Gastrocnemius medialis (tissue), 4 donors: ENCODE measurements at regions not wholly inside any gene's neighbourhood (a gene's known extent, or its start where the extent isn't known, plus 50 kb on each side); places are given as distances from the start of the nearest gene placed in this dataset.

ENCODE experiments used
- ATAC-seq, 2 donors: fragments of 150-250 bp; one replicate each; pipeline ENCODE4 v1.9.1; 2016
- DNase-seq, 2 donors: peaks; one replicate each; pipeline ENCODE4 v3.0.0-alpha.2; 2019
- H3K27ac ChIP-seq, 4 donors: fragments of 200-600 bp; sonication (generic); 1 replicate in 1 of 4; 2 replicates in 3 of 4; pipeline ENCODE4 v1.5.1; 2016 to 2018; ENCODE audit warnings: mild to moderate bottlenecking in 2 of 4, moderate library complexity in 1 of 4
- H3K27me3 ChIP-seq, 3 donors: fragments of 200-600 bp; sonication (generic) in 2 of 3; 1 replicate in 1 of 3; 2 replicates in 2 of 3; pipeline versions ENCODE4 v1.5.1 to v1.6.0; 2016 to 2019; ENCODE audit warnings: mild to moderate bottlenecking in 1 of 3, moderate library complexity in 1 of 3
- H3K36me3 ChIP-seq, 2 donors: fragments of 200-600 bp; sonication (generic) in 1 of 2; one replicate each; pipeline ENCODE4 v1.5.1; 2017 to 2018
- H3K4me1 ChIP-seq, 2 donors: fragments of 200-600 bp; sonication (generic) in 1 of 2; one replicate each; pipeline ENCODE4 v1.5.1; 2016 to 2017; ENCODE audit warnings: mild to moderate bottlenecking in 2 of 2
- H3K4me3 ChIP-seq, 4 donors: fragments of 200-600 bp; sonication (generic) in 3 of 4; 1 replicate in 1 of 4; 2 replicates in 3 of 4; pipeline ENCODE4 v1.5.1; 2016 to 2019; ENCODE audit warnings: mild to moderate bottlenecking in 2 of 4
- H3K9me3 ChIP-seq, 3 donors: fragments of 200-600 bp; sonication (generic) in 2 of 3; 1 replicate in 1 of 3; 2 replicates in 2 of 3; pipeline ENCODE4 v1.5.1; 2016 to 2019
- CTCF ChIP-seq, 5 experiments: fragments of 450-650 bp in 3 of 5; fragments of 200-600 bp in 2 of 5; sonication (generic) in 2 of 5; IDR thresholded peaks in 4 of 5; conservative IDR thresholded peaks in 1 of 5; 1 replicate in 4 of 5; 2 replicates in 1 of 5; pipeline ENCODE4 v1.5.1; 2016 to 2019; ENCODE audit warnings: antibody characterized with exemption in 5 of 5, mild to moderate bottlenecking in 3 of 5, moderate library complexity in 3 of 5
- POLR2A ChIP-seq, 2 donors: fragments of 450-650 bp; IDR thresholded peaks; one replicate each; pipeline ENCODE4 v1.6.1; 2017; ENCODE audit warnings: antibody characterized with exemption in 2 of 2, mild to moderate bottlenecking in 2 of 2, moderate library complexity in 2 of 2
- in situ Hi-C, 4 donors: fragments of 200-750 bp; cut with MboI; loops; one replicate each; pipeline versions ENCODE4 v1.15.0 to v1.8.0; 2017; ENCODE audit warnings: low sequenced_read_pairs in 4 of 4
- intact Hi-C: fragments of 100-400 bp; cut with DNase I; formaldehyde crosslinking; loops from one replicate; pipeline ENCODE4 v1.15.1; 2023; ENCODE audit warnings: low total_unique reads

GRCh38 chr22:48709453-48709852 is 1118.2 kb downstream of the BRD1 start:
- Histone ChIP-seq H3K27ac (no peak overlapping the region), H3K36me3 (no peaks in the 10 kb centered on the region), H3K27me3 (no peaks in the 10 kb centered on the region), H3K4me1 (no peaks in the 10 kb centered on the region), H3K4me3 (no peak overlapping the region), H3K9me3 (no peaks in the 10 kb centered on the region)
- in situ Hi-C loops (no loop called here), intact Hi-C loops (loop anchor here (5.0 kb wide), 1 partner anchor 152 kb away; no protein-coding TSS in a partner anchor)
- TF ChIP-seq CTCF (IDR thresholded peaks at IDR 0.05 in 4 of 5, conservative IDR thresholded peaks at IDR 0.05 in 1 of 5) (no peak), POLR2A (IDR thresholded peaks at IDR 0.05) (no peak)
- no peak for DNase-seq
- ATAC-seq, result no peak

GRCh38 chr22:48708558-48709245 is 1119.0 kb downstream of the BRD1 start:
- no peak for TF ChIP-seq CTCF (IDR thresholded peaks at IDR 0.05 in 4 of 5, conservative IDR thresholded peaks at IDR 0.05 in 1 of 5)
- TF ChIP-seq POLR2A (IDR thresholded peaks at IDR 0.05), result no peak
- DNase-seq, result no peak
- H3K9me3 ChIP-seq, result no peaks in the 10 kb centered on the region

GRCh38 chr22:48707763-48708557 is 1119.7 kb downstream of the BRD1 start:
- H3K27ac ChIP-seq, result no peak overlapping the region
- ATAC-seq (no peak), DNase-seq (no peak)
- no peaks in the 10 kb centered on the region for H3K36me3 ChIP-seq
- in situ Hi-C loops (no loop called here), intact Hi-C loops (loop anchor here (5.0 kb wide), 1 partner anchor 151 kb away; no protein-coding TSS in a partner anchor)
- H3K4me3 ChIP-seq, result no peak overlapping the region
- H3K27me3 ChIP-seq, result no peaks in the 10 kb centered on the region
- no peaks in the 10 kb centered on the region for H3K4me1 ChIP-seq
- H3K9me3 ChIP-seq, result no peaks in the 10 kb centered on the region
- TF ChIP-seq POLR2A (IDR thresholded peaks at IDR 0.05), result no peak
- TF ChIP-seq CTCF (IDR thresholded peaks at IDR 0.05 in 4 of 5, conservative IDR thresholded peaks at IDR 0.05 in 1 of 5), result no peak

More at GRCh38 chr22:48708558-48709245, 1119.0 kb downstream of the BRD1 start:
- no peak overlapping the region for H3K27ac ChIP-seq
- no peak for ATAC-seq
- no peaks in the 10 kb centered on the region for H3K36me3 ChIP-seq
- intact Hi-C loops, result loop anchor here (5.0 kb wide), 1 partner anchor 151 kb away; no protein-coding TSS in a partner anchor
- H3K27me3 ChIP-seq, result no peaks in the 10 kb centered on the region
- in situ Hi-C loops, result no loop called here
- H3K4me3 ChIP-seq, result no peak overlapping the region
- no peaks in the 10 kb centered on the region for H3K4me1 ChIP-seq

GRCh38 chr22:48706934-48707762 is 1120.5 kb downstream of the BRD1 start:
- in situ Hi-C loops, result no loop called here
- no peaks in the 10 kb centered on the region for H3K4me1 ChIP-seq
- intact Hi-C loops, result loop anchor here (5.0 kb wide), 1 partner anchor 150 kb away; no protein-coding TSS in a partner anchor
- H3K4me3 ChIP-seq, result no peak overlapping the region
- ATAC-seq (no peak), DNase-seq (no peak)
- no peaks in the 10 kb centered on the region for H3K36me3 ChIP-seq
- no peak overlapping the region for H3K27ac ChIP-seq
- no peak for TF ChIP-seq POLR2A (IDR thresholded peaks at IDR 0.05)
- no peak for TF ChIP-seq CTCF (IDR thresholded peaks at IDR 0.05 in 4 of 5, conservative IDR thresholded peaks at IDR 0.05 in 1 of 5)
- no peaks in the 10 kb centered on the region for H3K27me3 ChIP-seq
- no peaks in the 10 kb centered on the region for H3K9me3 ChIP-seq
